GM18505 (cell line): ENCODE measurements at regions not wholly inside any gene's neighbourhood (a gene's known extent, or its start where the extent isn't known, plus 50 kb on each side); places are given as distances from the start of the nearest gene placed in this dataset.
"Not testable (repeated sequence)": the region's sequence is repeated elsewhere in the genome, so short reads cannot be mapped to it uniquely, and the experiment has no call there.

Source experiments
- ATAC-seq: cut with Tn5 transposase; IDR thresholded peaks from one replicate; pipeline ENCODE4 v1.9.1; 2021; ENCODE audit not compliant: unreplicated experiment
- POLR2A ChIP-seq: IDR thresholded peaks from 4 replicates; pipeline ENCODE4 v1.6.1; 2011; ENCODE audit warnings: borderline replicate concordance; ENCODE audit not compliant: insufficient read depth, insufficient read length; ENCODE audit errors: extremely low read depth

DNA sequence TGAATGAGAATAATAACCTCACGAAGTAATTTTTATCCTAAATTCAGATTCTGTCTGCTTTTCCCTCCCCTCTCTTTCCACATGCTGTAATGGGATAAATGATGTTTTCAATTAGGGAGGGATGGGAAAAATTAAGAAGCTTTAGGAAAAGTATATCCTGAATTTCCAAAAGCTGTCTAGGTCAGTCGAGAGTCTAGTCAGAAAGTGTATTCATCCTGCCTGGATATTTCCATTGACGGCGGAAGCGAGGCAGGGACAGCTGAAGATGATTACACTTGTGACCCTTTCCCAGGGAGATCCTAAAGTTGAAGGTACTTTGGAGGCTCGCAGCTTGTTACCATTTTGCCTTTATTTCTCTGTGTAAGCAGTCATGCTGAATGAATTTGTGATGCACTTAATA, 204.1 kb downstream of the ZNF365 start:
- ATAC-seq, result no peak
- TF ChIP-seq POLR2A, result no peak

DNA sequence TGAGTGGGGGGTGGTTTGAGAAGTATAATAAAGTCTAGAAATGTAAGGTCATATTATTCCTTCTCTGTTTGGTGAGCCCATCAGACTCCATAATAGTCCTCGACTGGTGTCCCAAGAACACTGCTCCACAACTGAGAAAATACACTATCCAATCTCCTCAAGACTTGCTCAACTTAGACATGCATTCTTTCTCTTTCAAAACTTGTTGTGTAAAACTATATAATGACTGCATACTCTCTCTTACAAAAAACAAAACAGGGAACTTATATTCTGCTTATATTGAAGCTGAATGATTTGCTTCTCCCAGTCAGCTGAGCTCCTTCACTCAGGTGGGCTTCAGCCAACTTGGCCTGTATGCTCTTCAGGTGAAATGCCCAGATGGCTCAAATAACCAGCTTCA, 204.7 kb downstream of the ZNF365 start:
- no peak for ATAC-seq
- no peak for TF ChIP-seq POLR2A

GRCh38 chr10:62580396-62580795, 206.2 kb downstream of the ZNF365 start:
- no peak for TF ChIP-seq POLR2A

DNA sequence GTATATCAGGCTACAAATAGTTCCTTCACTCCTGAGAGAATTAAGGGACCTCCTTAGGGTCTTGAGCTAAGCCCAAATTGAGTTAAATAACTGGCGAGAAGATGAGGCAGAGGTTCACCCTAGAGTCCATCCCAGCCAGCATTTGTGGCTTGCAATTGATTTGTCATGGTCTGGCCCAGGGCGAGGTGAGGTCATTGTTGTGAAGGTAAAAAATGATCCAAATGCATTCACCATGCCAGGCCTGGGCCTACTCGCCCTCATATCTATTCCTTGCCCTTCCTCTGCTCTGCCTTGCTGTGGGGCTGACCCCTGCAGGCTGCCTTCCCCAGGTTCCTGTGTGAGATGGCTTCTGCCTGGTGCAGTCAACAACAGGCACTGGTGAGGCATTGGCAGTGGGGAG, 207.2 kb downstream of the ZNF365 start:
- no peak for ATAC-seq
- TF ChIP-seq POLR2A, result no peak

More at GRCh38 chr10:62580396-62580795, 206.2 kb downstream of the ZNF365 start:
- ATAC-seq, result no peak

- TF ChIP-seq POLR2A, result no peak
- ATAC-seq, result no peak
These were observed 208.0 kb downstream of the ZNF365 start for GRCh38 chr10:62582101-62582705.

GRCh38 chr10:62582804-62583208, 208.6 kb downstream of the ZNF365 start:
- no peak for ATAC-seq
- no peak for TF ChIP-seq POLR2A

DNA sequence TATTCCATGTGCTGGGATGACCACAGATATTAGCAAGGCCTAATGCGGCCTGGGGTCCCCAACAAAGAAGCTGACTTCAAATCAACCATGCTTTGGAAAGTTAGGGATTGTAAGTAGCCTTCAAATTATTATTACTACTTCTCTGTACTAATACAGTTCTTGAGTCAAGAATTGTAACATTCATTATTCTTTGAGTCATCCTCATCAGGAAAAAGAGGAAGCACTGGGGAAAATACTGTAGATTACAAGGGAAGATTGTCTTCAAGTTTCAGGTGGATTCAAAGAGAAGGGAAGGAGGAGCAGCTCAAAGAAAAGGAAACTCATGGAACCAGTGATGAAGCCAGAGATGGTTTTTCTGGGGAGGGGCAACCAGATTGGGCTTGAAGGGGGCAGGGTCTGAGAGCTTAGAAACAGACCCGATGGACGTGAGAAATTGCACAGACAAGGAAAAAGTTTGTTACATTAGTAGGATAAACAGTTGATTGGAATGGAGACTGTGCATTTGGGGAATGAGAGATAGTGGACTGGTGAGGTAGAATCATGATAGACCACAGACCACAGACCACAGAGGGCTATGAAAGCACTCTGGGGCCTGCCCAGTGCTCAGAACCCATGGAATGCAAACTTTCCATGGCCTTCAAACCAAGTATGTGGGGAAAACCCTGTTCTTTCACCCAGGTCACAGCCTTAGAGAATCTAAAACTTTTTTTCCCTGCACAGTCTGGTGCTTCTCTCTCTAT, 209.9 kb downstream of the ZNF365 start:
- no peak for ATAC-seq
- no peak for TF ChIP-seq POLR2A

- ATAC-seq, result no peak
- TF ChIP-seq POLR2A, result no peak
These were observed 210.6 kb downstream of the ZNF365 start for GRCh38 chr10:62584731-62585130.

DNA sequence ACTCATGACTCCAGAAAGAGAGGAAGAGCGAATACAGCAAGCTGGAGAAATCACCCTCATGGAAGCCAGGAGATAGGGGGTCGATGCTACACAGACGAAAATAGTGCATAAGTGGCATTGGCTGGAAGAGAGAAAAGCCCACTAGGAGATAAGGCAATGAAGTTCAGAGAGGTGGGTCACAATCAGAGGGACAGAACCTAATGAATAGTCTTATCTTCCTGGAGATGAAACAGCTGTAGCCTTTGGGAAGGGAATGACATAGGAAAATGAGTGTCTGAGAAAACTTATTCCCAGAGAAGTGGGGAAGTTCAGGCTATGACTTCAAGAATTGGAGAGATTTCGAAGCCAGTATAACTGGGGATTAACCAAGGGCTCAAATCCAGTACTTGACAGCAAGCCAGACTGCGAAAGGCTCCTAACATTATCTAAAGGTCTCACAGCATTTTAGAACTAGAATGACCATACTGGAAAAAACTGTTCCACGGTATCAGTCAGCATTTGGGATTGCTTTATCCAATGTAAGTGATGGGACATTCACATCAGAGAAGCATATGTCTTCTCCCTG, 211.1 kb downstream of the ZNF365 start:
- no peak for ATAC-seq
- no peak for TF ChIP-seq POLR2A

DNA sequence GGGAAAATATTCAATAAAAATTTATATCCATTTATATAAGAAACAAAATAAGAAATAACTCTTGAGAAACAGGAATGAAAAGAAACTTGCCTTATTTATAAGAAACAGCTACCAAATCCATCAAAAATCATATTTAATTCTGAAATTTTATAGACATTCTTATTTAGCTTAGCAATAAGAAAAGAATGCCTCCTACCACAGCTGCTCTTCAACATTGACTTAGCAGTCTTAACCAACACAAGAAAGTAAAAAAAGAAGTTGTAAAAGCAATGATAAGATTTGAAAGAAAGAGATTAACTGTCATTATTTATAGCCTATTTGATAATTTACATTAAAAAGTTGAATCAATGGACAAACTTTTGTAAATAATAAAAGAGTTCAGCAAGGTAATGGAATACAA, 212.8 kb downstream of the ZNF365 start:
- ATAC-seq, result no peak

DNA sequence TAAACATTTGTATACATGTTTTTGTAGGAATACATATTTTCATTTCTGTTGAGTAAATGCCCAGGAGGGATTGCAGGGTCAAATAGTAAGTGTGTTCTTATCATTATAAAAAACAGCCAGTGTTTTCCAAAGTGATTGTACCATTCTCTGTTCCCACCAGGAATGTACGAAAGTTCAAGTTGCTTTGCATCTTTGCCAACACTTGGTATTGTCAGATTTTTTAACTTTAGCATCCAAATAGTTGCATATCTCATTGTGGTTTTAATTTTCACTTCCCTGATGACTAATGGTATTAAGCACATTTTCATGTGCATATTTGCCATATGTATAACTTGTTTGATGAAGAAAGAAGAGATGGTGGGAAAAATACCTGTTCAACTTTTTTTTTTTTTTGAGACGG, 213.9 kb downstream of the ZNF365 start:
- ATAC-seq, result no peak
- no peak for TF ChIP-seq POLR2A

More for the DNA sequence above, 212.8 kb downstream of the ZNF365 start:
- TF ChIP-seq POLR2A, result no peak

DNA sequence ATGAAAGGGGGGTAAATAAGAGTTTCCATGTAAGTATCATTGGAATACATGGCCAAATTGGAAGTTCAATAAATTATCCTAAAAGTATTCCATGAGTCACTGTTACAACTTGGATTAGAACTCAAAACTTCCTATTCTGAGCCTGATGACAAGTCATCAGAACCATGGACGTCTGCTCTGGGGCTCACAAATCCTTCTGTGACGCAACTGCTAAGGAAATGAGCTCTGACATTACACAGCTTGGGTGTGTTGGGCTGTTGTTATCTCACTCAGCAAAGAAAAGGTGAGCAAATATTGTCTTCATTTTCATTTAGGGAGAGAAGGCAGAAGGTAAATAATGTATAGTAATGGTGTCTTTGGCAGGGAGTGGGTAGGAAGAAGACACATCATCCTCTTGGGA, 214.8 kb upstream of the ADO start:
- no peak for TF ChIP-seq POLR2A

DNA sequence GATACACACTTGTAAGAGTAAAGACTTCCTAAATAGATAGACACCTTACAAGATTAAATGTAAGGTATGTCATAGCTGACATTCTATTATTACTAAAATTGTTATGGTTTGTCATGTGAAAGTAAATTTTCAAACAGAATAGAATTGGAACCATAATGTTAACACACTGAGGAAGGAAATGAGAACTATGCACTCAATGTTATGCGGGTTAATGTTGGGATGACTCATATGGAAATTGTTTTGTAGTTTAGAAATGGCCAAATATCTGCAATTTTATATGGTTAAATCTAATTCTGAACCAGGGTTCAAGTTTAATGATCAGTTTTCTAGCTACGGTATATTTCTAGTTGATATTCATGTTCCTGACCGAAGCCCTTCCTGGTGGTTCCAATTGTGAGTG, 214.2 kb upstream of the ADO start:
- TF ChIP-seq POLR2A, result no peak
- ATAC-seq, result no peak

More for the DNA sequence above, 214.8 kb upstream of the ADO start:
- ATAC-seq, result no peak

DNA sequence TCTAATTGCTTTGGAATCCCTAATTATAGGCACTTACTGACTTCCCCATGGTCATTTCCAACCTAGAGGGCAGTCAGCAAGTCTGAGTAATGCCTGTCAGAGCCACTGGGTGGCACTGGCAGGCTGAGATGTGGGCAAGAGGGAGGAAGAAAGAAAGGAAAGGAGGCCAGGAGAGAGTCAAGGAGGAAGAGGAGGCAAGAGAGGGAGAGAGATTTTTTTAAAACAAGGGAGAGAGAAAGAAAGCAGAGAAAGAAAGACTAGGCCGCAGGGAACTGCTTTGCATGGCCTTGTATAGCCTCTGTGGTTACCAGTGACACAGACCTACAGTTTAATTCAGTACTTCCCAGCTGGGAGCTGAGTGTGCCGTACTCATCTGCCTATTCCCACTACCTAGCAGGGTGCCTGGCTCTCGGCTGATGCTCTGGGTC, 210.4 kb upstream of the ADO start:
- no peak for ATAC-seq
- no peak for TF ChIP-seq POLR2A

GRCh38 chr10:62597226-62597625, 207.3 kb upstream of the ADO start:
- no peak for ATAC-seq

DNA sequence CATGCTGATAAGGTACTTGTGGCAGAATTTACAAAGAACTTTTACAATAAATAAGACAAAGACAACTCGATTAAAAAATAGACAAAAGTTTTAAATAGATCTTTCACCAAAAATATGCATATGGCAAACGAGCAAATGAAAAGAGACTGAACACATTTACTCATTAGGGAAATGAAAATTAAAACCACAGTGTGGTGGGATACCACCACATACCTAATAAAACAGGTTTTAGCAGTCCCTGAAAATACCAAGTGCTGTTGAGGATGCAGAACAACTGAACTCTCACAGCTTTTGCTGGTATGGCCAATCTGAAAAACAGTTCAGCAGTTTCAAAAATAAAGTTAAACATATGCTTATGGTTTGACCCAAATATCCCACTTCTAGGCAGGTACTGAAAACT, 205.4 kb upstream of the ADO start:
- no peak for TF ChIP-seq POLR2A
- no peak for ATAC-seq

More at GRCh38 chr10:62597226-62597625, 207.3 kb upstream of the ADO start:
- no peak for TF ChIP-seq POLR2A

DNA sequence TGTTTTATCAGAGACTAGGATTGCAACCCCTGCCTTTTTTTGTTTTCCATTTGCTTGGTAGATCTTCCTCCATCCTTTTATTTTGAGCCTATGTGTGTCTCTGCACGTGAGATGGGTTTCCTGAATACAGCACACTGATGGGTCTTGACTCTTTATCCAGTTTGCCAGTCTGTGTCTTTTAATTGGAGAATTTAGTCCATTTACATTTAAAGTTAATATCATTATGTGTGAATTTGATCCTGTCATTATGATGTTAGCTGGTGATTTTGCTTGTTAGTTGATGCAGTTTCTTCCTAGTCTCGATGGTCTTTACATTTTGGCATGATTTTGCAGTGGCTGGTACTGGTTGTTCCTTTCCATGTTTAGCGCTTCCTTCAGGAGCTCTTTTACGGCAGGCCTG, 198.0 kb upstream of the ADO start:
- ATAC-seq, result not testable (repeated sequence)

DNA sequence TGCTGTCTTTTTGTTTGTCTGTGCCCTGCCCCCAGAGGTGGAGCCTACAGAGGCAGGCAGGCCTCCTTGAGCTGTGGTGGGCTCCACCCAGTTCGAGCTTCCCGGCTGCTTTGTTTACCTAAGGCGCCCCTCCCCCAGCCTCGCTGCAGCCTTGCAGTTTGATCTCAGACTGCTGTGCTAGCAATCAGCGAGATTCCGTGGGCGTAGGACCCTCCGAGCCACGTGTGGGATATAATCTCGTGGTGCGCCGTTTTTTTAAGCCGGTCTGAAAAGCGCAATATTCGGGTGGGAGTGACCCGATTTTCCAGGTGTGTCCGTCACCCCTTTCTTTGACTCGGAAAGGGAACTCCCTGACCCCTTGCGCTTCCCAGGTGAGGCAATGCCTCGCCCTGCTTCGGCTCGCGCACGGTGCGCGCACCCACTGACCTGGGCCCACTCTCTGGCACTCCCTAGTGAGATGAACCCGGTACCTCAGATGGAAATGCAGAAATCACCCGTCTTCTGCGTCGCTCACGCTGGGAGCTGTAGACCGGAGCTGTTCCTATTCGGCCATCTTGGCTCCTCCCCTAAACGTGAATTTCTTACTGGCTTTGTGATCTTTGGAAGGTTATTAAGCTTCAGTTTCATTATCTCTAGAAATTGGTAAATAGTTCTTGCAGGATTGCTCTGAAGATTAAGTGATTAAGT, 196.2 kb upstream of the ADO start:
- not testable (repeated sequence) for ATAC-seq
